CD4-positive, alpha-beta T cell treated with Interferon alpha-2 for 1 hour (primary cell): ENCODE measurements at regions not wholly inside any gene's neighbourhood (a gene's known extent, or its start where the extent isn't known, plus 50 kb on each side); places are given as distances from the start of the nearest gene placed in this dataset.

Experiments used
- DNase-seq, 2 donors: peaks; one replicate each; pipeline ENCODE4 v3.0.0-alpha.2; 2020 to 2022

DNA sequence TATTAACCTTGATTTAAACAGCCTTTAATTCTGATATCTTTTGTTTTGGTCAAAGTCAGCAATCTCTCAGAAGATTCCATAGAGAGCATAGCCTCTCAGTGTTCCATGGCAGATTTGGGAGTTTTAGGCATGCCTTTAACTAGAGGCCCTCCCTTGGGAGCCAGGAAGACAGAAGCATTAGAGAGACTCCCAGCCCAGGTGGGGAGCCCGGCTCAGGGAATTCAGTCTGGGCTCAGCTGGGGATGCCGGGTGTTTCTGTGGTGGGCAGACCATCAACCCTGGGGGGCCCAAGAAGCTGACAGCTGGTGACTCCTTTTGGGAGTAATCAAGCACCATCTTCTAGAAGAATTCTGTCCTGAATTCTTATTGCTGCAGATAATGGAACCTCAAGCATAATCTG lies 99.7 kb upstream of the CELF4 start:
- no peak for DNase-seq

GRCh38 chr18:37663446-37663845 lies 97.8 kb upstream of the CELF4 start:
- DNase-seq = no peak

DNA sequence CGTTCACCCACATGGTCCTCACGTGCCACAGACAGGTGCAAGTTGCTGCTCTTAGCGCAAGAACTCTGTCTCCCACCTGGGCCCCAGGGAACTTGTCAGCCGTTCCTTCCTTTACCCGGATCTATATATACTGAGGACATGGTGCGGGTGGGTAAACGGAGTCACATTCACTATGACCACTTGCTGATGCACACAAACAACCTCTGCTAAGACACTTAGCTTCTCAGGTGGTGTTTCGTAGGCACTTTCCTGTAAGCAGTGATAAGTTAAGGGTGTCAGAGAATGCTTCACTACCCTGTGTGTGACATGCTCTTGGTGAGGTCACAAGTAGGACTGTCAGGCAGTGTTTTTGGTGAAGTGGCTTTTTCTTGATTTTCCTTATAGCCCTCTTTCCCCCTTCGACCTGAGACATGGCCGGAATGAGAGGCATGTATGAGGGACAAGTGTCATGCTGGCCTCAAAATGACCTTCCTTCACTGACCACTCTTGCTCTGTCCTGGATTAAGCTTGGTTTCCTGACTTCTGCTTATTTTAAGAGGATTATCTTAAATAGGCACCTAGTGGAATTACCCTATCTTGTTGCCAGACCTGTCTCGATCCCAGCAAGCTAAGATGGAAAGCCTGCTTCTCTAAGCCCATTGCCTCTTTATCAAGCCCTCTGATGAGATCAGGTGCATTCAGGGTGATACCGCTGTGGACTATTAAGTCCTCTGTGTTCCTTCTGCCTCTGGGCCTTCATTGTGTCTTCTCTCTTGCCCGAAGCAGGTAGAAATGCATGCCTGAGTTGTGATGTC lies 97.1 kb upstream of the CELF4 start:
- DNase-seq = no peak

DNA sequence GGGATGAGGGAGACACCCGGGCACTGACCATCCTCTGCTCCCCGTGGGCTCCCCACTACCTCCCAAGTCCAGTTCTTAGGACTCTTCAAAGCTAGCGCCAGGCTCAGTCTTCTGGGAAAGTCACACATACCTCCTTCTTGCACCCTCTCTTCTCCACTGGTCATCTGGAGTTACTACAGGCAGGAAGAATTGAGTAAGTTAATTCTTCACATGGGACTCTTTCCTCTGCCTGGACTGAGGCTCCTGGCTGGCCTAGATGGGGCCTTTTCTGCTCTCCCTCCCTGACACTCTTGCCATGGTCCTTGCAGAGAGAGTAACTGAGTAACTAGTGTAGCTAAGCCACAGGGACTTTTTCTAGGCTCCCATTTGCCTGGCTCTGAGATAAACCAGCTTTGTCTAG lies 96.5 kb upstream of the CELF4 start:
- no peak for DNase-seq

- no peak for DNase-seq
Measured at GRCh38 chr18:37661478-37661877, 95.9 kb upstream of the CELF4 start.

- no peak for DNase-seq
Measured at GRCh38 chr18:37661061-37661460, 95.5 kb upstream of the CELF4 start.

GRCh38 chr18:37660658-37661057 lies 95.1 kb upstream of the CELF4 start:
- DNase-seq = no peak

DNA sequence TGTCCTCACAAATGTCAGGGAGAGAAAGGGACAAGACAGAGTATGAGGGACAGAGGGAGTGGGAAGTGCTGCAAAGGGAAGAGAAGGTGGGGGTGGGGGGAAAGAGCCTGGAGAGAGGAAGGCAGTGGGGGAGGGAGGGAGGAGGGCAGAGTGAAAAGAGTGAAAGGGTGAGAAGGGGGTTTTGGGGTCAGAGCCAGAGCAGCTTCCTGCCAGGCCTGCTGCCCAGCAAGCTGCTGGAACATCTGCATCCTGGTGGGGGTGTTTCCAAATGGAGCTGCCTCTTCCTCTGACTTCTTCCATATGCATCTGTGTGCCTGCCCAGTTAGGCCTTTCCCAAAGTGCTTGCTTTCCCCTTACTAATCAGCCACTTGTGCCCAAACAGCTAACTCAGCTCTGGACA lies 94.3 kb upstream of the CELF4 start:
- no peak for DNase-seq

DNA sequence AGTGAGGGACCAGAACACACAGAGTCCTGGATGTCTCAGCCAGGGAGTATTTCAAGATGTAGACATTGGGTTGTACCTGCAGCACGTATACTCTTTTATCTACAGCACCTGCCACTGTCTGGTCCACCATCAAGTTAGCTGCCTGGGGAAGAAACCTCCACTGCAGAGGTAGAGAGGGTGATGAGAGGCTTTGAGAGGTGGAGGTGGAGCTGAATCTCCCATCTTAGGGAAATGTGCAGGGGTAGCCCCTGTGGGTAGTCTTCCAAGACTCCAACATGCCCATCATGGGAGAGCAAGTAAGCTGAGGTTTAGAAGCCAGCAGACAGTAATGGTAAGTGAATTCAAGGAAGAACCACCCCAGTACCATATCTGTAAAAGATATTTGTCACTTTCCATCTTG lies 93.3 kb upstream of the CELF4 start:
- DNase-seq = no peak

GRCh38 chr18:37657493-37657892 lies 91.9 kb upstream of the CELF4 start:
- no peak for DNase-seq

- DNase-seq = no peak
Measured at GRCh38 chr18:37654731-37655369, 89.3 kb upstream of the CELF4 start.

GRCh38 chr18:37654034-37654433 lies 88.4 kb upstream of the CELF4 start:
- DNase-seq = no peak

DNA sequence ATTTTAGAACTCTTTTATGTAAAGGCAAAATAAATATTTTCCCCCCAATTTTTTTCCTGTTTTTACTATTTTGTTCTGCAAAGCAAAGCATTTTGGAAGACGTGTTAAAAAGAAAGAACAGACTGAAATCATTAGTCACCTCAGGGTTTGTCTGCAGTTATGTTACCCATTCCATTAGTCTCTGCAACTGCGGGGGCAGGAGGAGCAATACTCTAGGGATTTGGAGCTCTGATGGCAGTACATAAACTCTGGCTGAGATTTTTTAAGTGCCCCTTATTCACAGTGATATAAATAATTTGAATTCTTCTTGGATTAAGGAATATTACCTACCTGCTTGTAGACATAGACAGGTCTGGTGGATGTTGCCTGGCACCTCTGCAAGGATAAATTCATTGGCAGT lies 88.0 kb upstream of the CELF4 start:
- DNase-seq = no peak

DNA sequence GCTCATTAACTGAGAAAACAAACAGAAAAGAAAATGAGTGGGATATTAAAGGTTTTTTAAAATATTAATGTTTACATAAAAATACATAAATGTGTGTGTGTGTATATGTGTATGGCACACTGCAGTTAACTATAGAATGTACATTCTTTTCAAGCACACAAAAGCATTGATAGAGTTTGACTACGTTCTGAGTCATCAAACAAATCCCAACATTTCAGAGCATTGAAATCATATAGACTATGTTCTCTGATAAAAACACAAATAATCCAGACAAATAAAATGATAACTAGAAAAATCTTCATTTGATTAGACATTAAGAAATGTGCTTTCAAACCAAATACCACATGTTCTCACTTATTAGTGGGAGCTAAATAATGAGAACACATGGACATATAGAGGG lies 84.3 kb upstream of the CELF4 start:
- no peak for DNase-seq

- DNase-seq = no peak
Measured at GRCh38 chr18:37649416-37649815, 83.8 kb upstream of the CELF4 start.

DNA sequence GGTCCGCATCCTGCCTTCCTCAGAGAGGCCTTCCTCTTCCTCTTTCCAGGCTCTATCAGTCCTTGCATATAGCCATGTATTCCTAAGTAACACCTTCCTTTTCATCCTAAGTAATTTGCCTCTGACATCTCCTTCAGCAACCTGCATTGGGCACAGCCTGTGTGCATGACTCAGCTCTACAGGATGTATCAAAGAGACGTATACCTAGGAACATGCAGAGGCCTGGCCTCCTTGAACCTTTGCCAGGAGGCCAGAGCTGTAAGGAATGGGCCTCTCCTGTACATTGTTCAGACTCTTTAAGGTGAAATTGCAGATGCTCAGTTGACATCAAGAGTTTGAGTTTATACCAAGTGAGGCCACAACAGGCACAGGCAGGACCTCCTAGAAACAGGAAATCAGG lies 76.0 kb upstream of the CELF4 start:
- DNase-seq = no peak

DNA sequence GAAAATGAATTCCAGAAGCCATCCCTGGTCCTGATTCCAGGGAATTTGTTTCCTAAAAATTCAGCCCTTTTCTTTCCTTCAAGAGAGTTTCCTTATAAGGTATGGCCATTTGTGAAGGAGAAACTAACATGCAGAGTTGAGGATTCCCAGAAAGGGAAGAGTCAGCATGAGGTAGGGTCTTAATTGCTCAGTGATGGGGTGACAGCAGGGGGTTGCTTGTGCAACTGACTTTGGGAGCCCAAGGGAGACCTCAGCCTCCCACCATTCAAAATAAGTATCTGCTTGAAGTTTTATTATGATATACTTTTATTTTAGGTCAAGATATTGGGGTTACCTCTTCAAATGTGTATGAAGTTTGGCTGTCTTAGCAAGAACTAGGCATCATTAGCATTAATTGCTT lies 74.9 kb upstream of the CELF4 start:
- no peak for DNase-seq

DNA sequence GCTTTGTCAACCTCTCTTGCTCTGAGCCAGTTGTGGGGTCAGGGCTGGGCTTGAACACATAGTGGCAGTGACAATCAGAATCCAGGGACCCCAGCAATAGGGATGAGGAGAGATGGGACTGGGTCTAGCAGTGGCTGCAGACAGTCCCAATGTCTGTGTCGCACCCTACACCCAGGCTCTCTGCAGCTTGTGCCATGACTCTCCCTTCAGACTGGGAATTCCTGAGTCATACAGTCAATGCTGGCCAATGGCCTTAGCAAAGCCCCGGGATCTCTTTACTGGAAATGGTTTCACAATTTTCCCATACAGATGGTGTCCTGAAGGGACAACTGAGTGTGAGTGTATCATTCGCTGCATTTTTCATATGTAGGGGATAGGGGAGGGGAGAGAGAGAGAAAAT lies 74.2 kb upstream of the CELF4 start:
- DNase-seq = no peak

DNA sequence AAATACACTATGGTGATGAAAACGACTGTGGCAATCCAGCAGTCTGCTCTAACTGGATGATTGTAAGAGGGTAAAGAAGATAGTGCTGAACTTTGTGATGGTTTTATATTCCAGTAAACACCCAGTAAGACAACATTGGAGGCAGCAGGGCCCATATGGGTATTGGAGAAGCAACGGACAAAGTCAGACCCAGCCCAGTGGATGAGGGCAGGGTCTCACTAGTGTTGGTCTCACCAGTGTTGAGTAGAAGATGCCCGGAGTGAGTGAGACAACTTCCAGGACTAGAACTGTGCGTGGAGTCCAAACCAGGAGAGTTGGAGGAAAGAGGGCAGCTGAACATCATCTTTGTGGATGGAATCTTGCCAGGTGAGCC lies 71.9 kb upstream of the CELF4 start:
- no peak for DNase-seq

- no peak for DNase-seq
Measured at GRCh38 chr18:37636831-37637477, 71.4 kb upstream of the CELF4 start.

DNA sequence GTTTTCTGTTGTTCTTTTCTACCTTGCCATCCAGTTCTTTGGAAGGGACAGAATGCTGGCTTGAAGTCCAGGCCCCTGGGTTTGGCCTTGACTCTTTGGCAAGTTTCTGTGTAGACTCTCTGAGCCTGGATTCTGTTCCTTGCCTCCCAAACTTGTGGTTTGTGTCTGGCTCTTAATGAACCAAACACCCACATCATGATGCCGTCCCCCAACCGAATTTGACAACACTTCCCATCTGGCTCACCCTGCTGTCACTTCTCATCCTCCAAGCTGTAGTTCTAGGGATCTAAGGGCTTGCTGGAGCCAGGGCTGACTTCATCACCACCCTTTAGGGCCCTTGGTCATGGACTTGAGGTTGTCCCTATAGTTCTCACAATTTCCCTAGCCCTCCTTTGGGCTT lies 68.9 kb upstream of the CELF4 start:
- no peak for DNase-seq

DNA sequence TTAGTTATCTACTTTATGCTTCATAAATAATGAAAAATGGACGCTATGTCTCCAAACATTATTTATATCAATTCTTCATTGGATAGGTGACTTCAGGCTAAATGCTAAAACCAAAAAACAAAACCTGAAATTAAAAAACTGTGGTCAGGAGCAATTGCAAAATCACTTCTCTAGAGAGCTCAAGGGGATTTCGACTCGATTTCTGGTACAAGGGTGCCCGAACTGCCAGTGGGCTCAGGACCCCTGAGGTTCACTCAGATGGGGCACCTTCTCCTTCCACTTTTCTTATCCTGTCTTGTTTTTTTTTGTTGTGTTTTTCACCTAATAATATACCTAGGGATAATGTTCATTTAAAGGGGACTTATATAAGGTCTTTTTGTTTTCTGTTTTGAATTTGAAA lies 65.8 kb upstream of the CELF4 start:
- DNase-seq = no peak

DNA sequence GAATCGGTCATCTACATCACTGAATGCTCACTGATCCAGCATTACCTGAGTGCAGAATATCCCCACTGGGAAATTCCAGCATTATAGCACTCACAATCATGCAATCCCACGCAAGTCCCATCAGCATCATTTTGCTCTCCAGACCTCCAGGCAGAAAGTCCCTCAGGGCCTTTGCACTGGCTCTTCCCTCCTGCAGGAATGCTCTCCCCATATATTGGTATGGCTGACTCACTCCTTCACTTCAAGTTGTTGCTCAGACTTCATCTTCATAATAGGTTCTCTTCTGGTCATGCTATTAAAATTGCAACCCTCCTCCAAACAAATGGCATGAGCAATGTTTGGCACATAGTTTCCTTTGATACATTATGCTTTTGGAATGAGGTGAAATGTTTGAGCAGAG lies 64.7 kb upstream of the CELF4 start:
- no peak for DNase-seq

DNA sequence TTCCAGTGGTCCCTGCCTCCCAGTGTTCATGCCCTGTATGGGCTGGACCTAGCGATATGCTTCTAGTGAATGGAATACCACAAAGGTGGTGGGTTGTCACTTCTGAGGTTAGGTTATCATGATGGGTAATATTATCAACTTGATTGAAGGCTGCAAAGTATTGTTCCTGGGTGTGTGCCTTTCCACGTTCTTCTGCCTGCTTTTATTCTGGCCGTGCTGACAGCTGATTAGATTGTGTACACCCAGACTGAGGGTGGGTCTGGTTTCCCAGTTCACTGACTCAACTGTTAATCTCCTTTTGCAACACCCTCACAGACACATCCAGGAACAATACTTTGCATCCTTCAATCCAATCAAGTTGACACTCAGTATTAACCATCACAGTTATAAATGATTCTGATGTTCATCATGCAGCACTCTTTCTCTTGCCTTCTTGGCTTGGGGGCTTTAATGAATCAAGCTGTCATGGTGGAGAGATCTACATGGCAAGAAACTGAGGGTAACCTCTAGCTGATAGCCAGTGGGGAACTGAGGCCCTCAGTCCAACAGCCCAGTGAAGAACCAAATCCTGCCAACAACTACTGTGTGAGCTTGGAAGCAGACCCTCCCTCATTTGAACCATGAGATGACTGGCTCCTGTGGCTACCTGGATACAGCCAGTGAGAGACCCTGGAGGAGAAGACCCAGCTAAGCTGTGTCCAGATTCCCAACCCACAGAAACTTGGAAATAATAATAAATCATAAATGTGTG lies 63.0 kb upstream of the CELF4 start:
- no peak for DNase-seq
